AG10803 (cell line): ENCODE measurements at regions not wholly inside any gene's neighbourhood (a gene's known extent, or its start where the extent isn't known, plus 50 kb on each side); places are given as distances from the start of the nearest gene placed in this dataset.

Experiments used
- DNase-seq: peaks from one replicate; pipeline ENCODE4 v3.0.0; 2010; ENCODE audit warnings: low read depth
- H3K4me3 ChIP-seq: 2 replicates; pipeline ENCODE4 v1.5.1; 2011; ENCODE audit warnings: mild to moderate bottlenecking, low read length, control low read depth
- CTCF ChIP-seq: conservative IDR thresholded peaks from 2 replicates; pipeline ENCODE4 v1.5.1; 2011; ENCODE audit warnings: mild to moderate bottlenecking, low read length, control low read depth, inconsistent platforms

GRCh38 chr6:163720460-163721235, 306.1 kb downstream of the QKI start:
- DNase-seq: no peak
- H3K4me3 ChIP-seq: no peak overlapping the region
- TF ChIP-seq CTCF: no peak

GRCh38 chr6:163720005-163720404, 305.5 kb downstream of the QKI start:
- TF ChIP-seq CTCF: no peak
- no peak for DNase-seq

GRCh38 chr6:163719028-163719742, 304.7 kb downstream of the QKI start:
- no peak for DNase-seq
- no peak for TF ChIP-seq CTCF

More at GRCh38 chr6:163720005-163720404, 305.5 kb downstream of the QKI start:
- H3K4me3 ChIP-seq: no peak overlapping the region

GRCh38 chr6:163718537-163718936, 304.0 kb downstream of the QKI start:
- H3K4me3 ChIP-seq: no peak overlapping the region
- DNase-seq: no peak
- no peak for TF ChIP-seq CTCF

More at GRCh38 chr6:163719028-163719742, 304.7 kb downstream of the QKI start:
- H3K4me3 ChIP-seq: no peak overlapping the region

- H3K4me3 ChIP-seq: no peak overlapping the region
- no peak for DNase-seq
- no peak for TF ChIP-seq CTCF
Measured at GRCh38 chr6:163717106-163717764, 302.7 kb downstream of the QKI start.

GRCh38 chr6:163716690-163717089, 302.2 kb downstream of the QKI start:
- DNase-seq: no peak
- no peak for TF ChIP-seq CTCF
- H3K4me3 ChIP-seq: no peak overlapping the region
